HG02840 (cell line): ENCODE measurements at regions not wholly inside any gene's neighbourhood (a gene's known extent, or its start where the extent isn't known, plus 50 kb on each side); places are given as distances from the start of the nearest gene placed in this dataset.
"Not testable (repeated sequence)": the region's sequence is repeated elsewhere in the genome, so short reads cannot be mapped to it uniquely, and the experiment has no call there.

Experiments
- ATAC-seq: cut with Tn5 transposase; IDR thresholded peaks from one replicate; pipeline ENCODE4 v1.9.1; 2021; ENCODE audit warnings: mild to moderate bottlenecking, moderate library complexity, moderate number of reproducible peaks; ENCODE audit not compliant: unreplicated experiment, low FRiP score

- ATAC-seq: no peak
Measured at GRCh38 chr13:109410868-109411267, 375.5 kb downstream of the IRS2 start.

GRCh38 chr13:109408591-109409382 is 377.6 kb downstream of the IRS2 start:
- ATAC-seq: no peak

GRCh38 chr13:109406376-109406992 is 379.9 kb downstream of the IRS2 start:
- no peak for ATAC-seq

GRCh38 chr13:109403012-109403421 is 383.4 kb downstream of the IRS2 start:
- no peak for ATAC-seq

- no peak for ATAC-seq
Measured at GRCh38 chr13:109401891-109402290, 384.5 kb downstream of the IRS2 start.

- ATAC-seq: no peak
Measured at GRCh38 chr13:109401307-109401706, 385.1 kb downstream of the IRS2 start.

GRCh38 chr13:109400624-109401257 is 385.6 kb downstream of the IRS2 start:
- ATAC-seq: no peak

- ATAC-seq: no peak
Measured at GRCh38 chr13:109400209-109400608, 386.2 kb downstream of the IRS2 start.

- ATAC-seq: not testable (repeated sequence)
Measured at GRCh38 chr13:109398071-109398470, 388.3 kb downstream of the IRS2 start.

- ATAC-seq: no peak
Measured at GRCh38 chr13:109397285-109397684, 389.1 kb downstream of the IRS2 start.

GRCh38 chr13:109396266-109396665 is 390.1 kb downstream of the IRS2 start:
- no peak for ATAC-seq

- ATAC-seq: no peak
Measured at GRCh38 chr13:109395014-109395413, 391.4 kb downstream of the IRS2 start.

- no peak for ATAC-seq
Measured at GRCh38 chr13:109394311-109394988, 391.9 kb downstream of the IRS2 start.

- no peak for ATAC-seq
Measured at GRCh38 chr13:109393045-109393444, 393.3 kb downstream of the IRS2 start.

GRCh38 chr13:109390391-109390790 is 396.0 kb downstream of the IRS2 start:
- no peak for ATAC-seq

GRCh38 chr13:109389892-109390345 is 396.5 kb downstream of the IRS2 start:
- no peak for ATAC-seq

GRCh38 chr13:109389456-109389855 is 396.9 kb downstream of the IRS2 start:
- no peak for ATAC-seq

- ATAC-seq: no peak
Measured at GRCh38 chr13:109387471-109387870, 398.9 kb downstream of the IRS2 start.

- no peak for ATAC-seq
Measured at GRCh38 chr13:109385242-109385560, 401.2 kb downstream of the IRS2 start.

GRCh38 chr13:109384491-109385241 is 401.7 kb downstream of the IRS2 start:
- no peak for ATAC-seq
